ENCODE measurements at regions not wholly inside any gene's neighbourhood (a gene's known extent, or its start where the extent isn't known, plus 50 kb on each side); places are given as distances from the start of the nearest gene placed in this dataset.

DNA sequence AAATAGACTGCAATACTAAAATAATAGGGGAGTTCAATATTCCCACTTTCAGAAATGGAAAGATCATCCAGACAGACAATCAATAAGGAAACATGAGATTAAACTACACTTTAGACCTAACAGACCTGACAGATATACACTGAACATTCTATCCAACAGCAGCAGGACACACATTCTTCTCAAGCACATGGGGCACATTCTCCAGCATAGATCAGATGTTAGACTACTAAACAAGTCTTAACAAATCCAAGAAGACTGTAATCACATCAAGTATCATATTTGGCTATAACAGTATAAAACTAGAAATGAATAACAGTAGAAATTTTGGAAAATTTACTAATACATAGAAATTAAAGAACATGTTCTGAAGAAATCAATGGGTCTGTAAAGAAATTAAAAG lies 458.9 kb upstream of the ANKRD30A start:
- H3K9ac ChIP-seq (ENCODE audit: low read depth, low read length, poor library complexity): no peak overlapping the region
- H2BK12ac ChIP-seq (ENCODE audit: low read length): no peak overlapping the region
- H3K14ac ChIP-seq (ENCODE audit: low read length): no peak overlapping the region
- no peaks in the 10 kb centered on the region for H3K9me3 ChIP-seq (replicated peaks in 1 of 2; ENCODE audit: control insufficient read depth in 2 of 2, insufficient read depth in 1 of 2, low read depth in 1 of 2, low read length in 2 of 2)
- no peak overlapping the region for H2BK5ac ChIP-seq (ENCODE audit: low read length)
- no peak overlapping the region for H3K4me3 ChIP-seq (ENCODE audit: low read length in 2 of 2)
- H3K4me1 ChIP-seq (ENCODE audit: control insufficient read depth in 2 of 2, insufficient read depth in 1 of 2, low read depth in 1 of 2, low read length in 2 of 2): no peaks in the 10 kb centered on the region
- no peak overlapping the region for H4K91ac ChIP-seq (ENCODE audit: low read depth, low read length, poor library complexity)
- no peaks in the 10 kb centered on the region for H3K79me1 ChIP-seq (ENCODE audit: low read depth, low read length)
- H3K36me3 ChIP-seq (replicated peaks in 1 of 2; ENCODE audit: control insufficient read depth in 2 of 2, insufficient read depth in 2 of 2, low read length in 2 of 2): no peaks in the 10 kb centered on the region
- H2AK5ac ChIP-seq (ENCODE audit: low read depth, low read length): no peak overlapping the region
- no peak for DNase-seq (ENCODE audit: low spot score)
- no peak overlapping the region for H2AFZ ChIP-seq (ENCODE audit: low read length)
- no peak overlapping the region for H3K27ac ChIP-seq (replicated peaks; ENCODE audit: low read length)
- H3K4me2 ChIP-seq (ENCODE audit: insufficient read depth, low read length, poor library complexity, severe bottlenecking): no peak overlapping the region
- H3K18ac ChIP-seq (ENCODE audit: low read length): no peak overlapping the region
- H2BK15ac ChIP-seq (ENCODE audit: low read length): no peak overlapping the region
- H3K27me3 ChIP-seq (ENCODE audit: control insufficient read depth in 3 of 3, insufficient read depth in 3 of 3, low read depth in 1 of 3, low read length in 3 of 3): no peaks in the 10 kb centered on the region
- no peak overlapping the region for H4K8ac ChIP-seq (ENCODE audit: low read depth, low read length)
- no peak overlapping the region for H2BK120ac ChIP-seq (ENCODE audit: low read depth, low read length)
- no peak overlapping the region for H3K23ac ChIP-seq (ENCODE audit: low read depth, low read length, poor library complexity)
- no peak overlapping the region for H3K4ac ChIP-seq (ENCODE audit: low read length)

DNA sequence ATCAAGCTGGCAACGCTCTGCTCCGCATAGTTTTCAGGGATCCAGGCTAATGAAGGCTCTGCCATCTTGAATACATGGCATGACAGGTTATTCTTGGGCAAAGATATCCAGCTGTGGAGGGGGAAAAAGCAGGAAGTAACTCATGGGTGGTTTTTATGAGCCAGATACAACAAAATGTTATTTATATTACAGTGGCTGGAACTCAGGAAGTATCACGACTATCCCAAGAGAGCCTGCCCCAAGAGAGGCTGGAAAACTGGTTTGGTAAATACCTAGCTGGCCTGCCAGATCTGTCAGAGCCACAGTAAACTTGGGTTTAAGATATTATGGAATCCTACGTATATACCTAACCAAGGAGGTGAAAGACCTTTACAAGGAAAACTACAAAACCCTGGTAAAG lies 462.8 kb upstream of the ANKRD30A start:
- H3K23ac ChIP-seq (ENCODE audit: low read depth, low read length, poor library complexity): no peak overlapping the region
- H3K4me2 ChIP-seq (ENCODE audit: insufficient read depth, low read length, poor library complexity, severe bottlenecking): no peak overlapping the region
- WGBS, 2 donors (ENCODE audit: extremely low coverage in 2 of 2, insufficient read length in 2 of 2, insufficient replicate concordance in 1 of 2): no CpG with 5 or more reads among the region's 4 CpGs

DNA sequence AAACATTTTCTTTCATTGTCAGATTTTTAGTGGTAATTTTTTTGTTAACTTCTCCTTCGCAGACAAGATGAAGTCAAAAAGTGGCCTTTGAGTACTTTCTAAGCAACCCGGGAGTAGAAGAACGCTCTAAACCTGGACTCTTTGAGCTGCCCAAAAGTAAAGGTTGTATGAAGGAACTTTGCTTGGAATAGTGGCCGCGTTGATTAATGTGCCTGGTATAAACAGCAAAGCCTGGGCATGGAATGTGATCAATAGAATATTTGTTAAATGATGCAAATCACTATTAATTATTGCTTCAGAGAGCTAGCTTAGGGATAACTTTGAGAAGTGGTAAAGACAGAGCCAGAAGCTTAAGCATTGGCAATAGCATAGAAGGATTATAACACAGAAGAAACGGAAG lies 475.1 kb upstream of the ANKRD30A start:
- H3K18ac ChIP-seq (ENCODE audit: low read length): no peak overlapping the region
- H2AFZ ChIP-seq (ENCODE audit: low read length): no peak overlapping the region
- no peak for DNase-seq (ENCODE audit: low spot score)
- no peak overlapping the region for H3K14ac ChIP-seq (ENCODE audit: low read length)
- H3K23ac ChIP-seq (ENCODE audit: low read depth, low read length, poor library complexity): no peak overlapping the region
- H3K9ac ChIP-seq (ENCODE audit: low read depth, low read length, poor library complexity): no peak overlapping the region
- no peak overlapping the region for H4K8ac ChIP-seq (ENCODE audit: low read depth, low read length)
- no peak overlapping the region for H4K91ac ChIP-seq (ENCODE audit: low read depth, low read length, poor library complexity)
- no peaks in the 10 kb centered on the region for H3K79me1 ChIP-seq (ENCODE audit: low read depth, low read length)
- no peaks in the 10 kb centered on the region for H3K36me3 ChIP-seq (replicated peaks in 1 of 2; ENCODE audit: control insufficient read depth in 2 of 2, insufficient read depth in 2 of 2, low read length in 2 of 2)
- no peak overlapping the region for H3K4me2 ChIP-seq (ENCODE audit: insufficient read depth, low read length, poor library complexity, severe bottlenecking)
- no peak overlapping the region for H2AK5ac ChIP-seq (ENCODE audit: low read depth, low read length)
- WGBS, 2 donors (ENCODE audit: extremely low coverage in 2 of 2, insufficient read length in 2 of 2, insufficient replicate concordance in 1 of 2): no CpG with 5 or more reads among the region's 6 CpGs
- no peak overlapping the region for H2BK120ac ChIP-seq (ENCODE audit: low read depth, low read length)
- no peak overlapping the region for H2BK12ac ChIP-seq (ENCODE audit: low read length)
- no peak overlapping the region for H3K4me3 ChIP-seq (ENCODE audit: low read length in 2 of 2)
- no peaks in the 10 kb centered on the region for H3K27me3 ChIP-seq (ENCODE audit: control insufficient read depth in 3 of 3, insufficient read depth in 3 of 3, low read depth in 1 of 3, low read length in 3 of 3)
- no peaks in the 10 kb centered on the region for H3K9me3 ChIP-seq (replicated peaks in 1 of 2; ENCODE audit: control insufficient read depth in 2 of 2, insufficient read depth in 1 of 2, low read depth in 1 of 2, low read length in 2 of 2)
- no peak overlapping the region for H2BK5ac ChIP-seq (ENCODE audit: low read length)
- H3K4ac ChIP-seq (ENCODE audit: low read length): no peak overlapping the region
- no peak overlapping the region for H2BK15ac ChIP-seq (ENCODE audit: low read length)
- H3K27ac ChIP-seq (replicated peaks; ENCODE audit: low read length): no peak overlapping the region
- no peaks in the 10 kb centered on the region for H3K4me1 ChIP-seq (ENCODE audit: control insufficient read depth in 2 of 2, insufficient read depth in 1 of 2, low read depth in 1 of 2, low read length in 2 of 2)

More for the DNA sequence above, 462.8 kb upstream of the ANKRD30A start:
- Histone ChIP-seq H3K14ac (ENCODE audit: low read length) (no peak overlapping the region), H3K36me3 (replicated peaks in 1 of 2; ENCODE audit: control insufficient read depth in 2 of 2, insufficient read depth in 2 of 2, low read length in 2 of 2) (no peaks in the 10 kb centered on the region), H4K91ac (ENCODE audit: low read depth, low read length, poor library complexity) (no peak overlapping the region), H3K79me1 (ENCODE audit: low read depth, low read length) (no peaks in the 10 kb centered on the region), H2BK120ac (ENCODE audit: low read depth, low read length) (no peak overlapping the region), H2BK12ac (ENCODE audit: low read length) (no peak overlapping the region), H2AK5ac (ENCODE audit: low read depth, low read length) (no peak overlapping the region), H3K9ac (ENCODE audit: low read depth, low read length, poor library complexity) (no peak overlapping the region), H3K27ac (replicated peaks; ENCODE audit: low read length) (no peak overlapping the region), H3K4me1 (ENCODE audit: control insufficient read depth in 2 of 2, insufficient read depth in 1 of 2, low read depth in 1 of 2, low read length in 2 of 2) (no peaks in the 10 kb centered on the region), H3K18ac (ENCODE audit: low read length) (no peak overlapping the region), H2BK15ac (ENCODE audit: low read length) (no peak overlapping the region), H2BK5ac (ENCODE audit: low read length) (no peak overlapping the region), H3K4me3 (ENCODE audit: low read length in 2 of 2) (no peak overlapping the region), H4K8ac (ENCODE audit: low read depth, low read length) (no peak overlapping the region), H3K27me3 (ENCODE audit: control insufficient read depth in 3 of 3, insufficient read depth in 3 of 3, low read depth in 1 of 3, low read length in 3 of 3) (no peaks in the 10 kb centered on the region), H2AFZ (ENCODE audit: low read length) (no peak overlapping the region), H3K9me3 (replicated peaks in 1 of 2; ENCODE audit: control insufficient read depth in 2 of 2, insufficient read depth in 1 of 2, low read depth in 1 of 2, low read length in 2 of 2) (no peaks in the 10 kb centered on the region), H3K4ac (ENCODE audit: low read length) (no peak overlapping the region)
- no peak for DNase-seq (ENCODE audit: low spot score)

DNA sequence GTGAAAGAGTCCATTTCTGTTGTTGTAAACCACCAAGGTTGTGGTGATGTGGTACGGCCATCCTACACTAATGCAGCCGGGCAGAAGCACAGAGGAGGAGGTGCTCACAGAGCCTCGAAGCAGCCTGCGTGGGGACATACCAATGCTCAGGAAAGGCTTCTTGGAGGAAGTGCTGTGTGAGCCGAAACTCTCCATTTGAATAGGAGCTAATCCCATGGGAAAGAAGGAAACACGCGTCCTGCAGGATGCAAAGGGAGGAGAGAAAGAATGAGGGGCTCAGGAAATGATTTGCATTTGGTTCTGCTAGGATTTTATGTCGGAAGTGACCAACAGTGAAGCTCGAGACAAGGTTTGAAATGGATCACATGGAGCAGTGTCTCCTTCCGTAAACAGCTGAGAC lies 477.9 kb upstream of the ANKRD30A start:
- Histone ChIP-seq H2AFZ (ENCODE audit: low read length) (no peak overlapping the region), H3K36me3 (replicated peaks in 1 of 2; ENCODE audit: control insufficient read depth in 2 of 2, insufficient read depth in 2 of 2, low read length in 2 of 2) (no peaks in the 10 kb centered on the region), H3K9ac (ENCODE audit: low read depth, low read length, poor library complexity) (no peak overlapping the region), H3K9me3 (replicated peaks in 1 of 2; ENCODE audit: control insufficient read depth in 2 of 2, insufficient read depth in 1 of 2, low read depth in 1 of 2, low read length in 2 of 2) (no peaks in the 10 kb centered on the region), H3K4me1 (ENCODE audit: control insufficient read depth in 2 of 2, insufficient read depth in 1 of 2, low read depth in 1 of 2, low read length in 2 of 2) (no peaks in the 10 kb centered on the region), H3K79me1 (ENCODE audit: low read depth, low read length) (no peaks in the 10 kb centered on the region), H3K27me3 (ENCODE audit: control insufficient read depth in 3 of 3, insufficient read depth in 3 of 3, low read depth in 1 of 3, low read length in 3 of 3) (no peaks in the 10 kb centered on the region), H2BK15ac (ENCODE audit: low read length) (no peak overlapping the region), H3K4me2 (ENCODE audit: insufficient read depth, low read length, poor library complexity, severe bottlenecking) (no peak overlapping the region), H3K18ac (ENCODE audit: low read length) (no peak overlapping the region), H3K14ac (ENCODE audit: low read length) (no peak overlapping the region), H2BK12ac (ENCODE audit: low read length) (no peak overlapping the region), H2AK5ac (ENCODE audit: low read depth, low read length) (no peak overlapping the region), H3K27ac (replicated peaks; ENCODE audit: low read length) (no peak overlapping the region), H2BK5ac (ENCODE audit: low read length) (no peak overlapping the region), H4K91ac (ENCODE audit: low read depth, low read length, poor library complexity) (no peak overlapping the region), H2BK120ac (ENCODE audit: low read depth, low read length) (no peak overlapping the region), H3K4me3 (ENCODE audit: low read length in 2 of 2) (no peak overlapping the region), H3K4ac (ENCODE audit: low read length) (no peak overlapping the region), H3K23ac (ENCODE audit: low read depth, low read length, poor library complexity) (no peak overlapping the region), H4K8ac (ENCODE audit: low read depth, low read length) (no peak overlapping the region)
- WGBS, 2 donors (ENCODE audit: extremely low coverage in 2 of 2, insufficient read length in 2 of 2, insufficient replicate concordance in 1 of 2): no CpG with 5 or more reads among the region's 10 CpGs
- DNase-seq (ENCODE audit: low spot score): no peak

Measured in neuronal stem cell (in vitro differentiated cells).